ENCODE measurements at regions not wholly inside any gene's neighbourhood (a gene's known extent, or its start where the extent isn't known, plus 50 kb on each side); places are given as distances from the start of the nearest gene placed in this dataset.
A peak's percentile ranks its signal among the peaks of the same experiment; 100 is the strongest.
"Not testable (repeated sequence)": the region's sequence is repeated elsewhere in the genome, so short reads cannot be mapped to it uniquely, and the experiment has no call there.

DNA sequence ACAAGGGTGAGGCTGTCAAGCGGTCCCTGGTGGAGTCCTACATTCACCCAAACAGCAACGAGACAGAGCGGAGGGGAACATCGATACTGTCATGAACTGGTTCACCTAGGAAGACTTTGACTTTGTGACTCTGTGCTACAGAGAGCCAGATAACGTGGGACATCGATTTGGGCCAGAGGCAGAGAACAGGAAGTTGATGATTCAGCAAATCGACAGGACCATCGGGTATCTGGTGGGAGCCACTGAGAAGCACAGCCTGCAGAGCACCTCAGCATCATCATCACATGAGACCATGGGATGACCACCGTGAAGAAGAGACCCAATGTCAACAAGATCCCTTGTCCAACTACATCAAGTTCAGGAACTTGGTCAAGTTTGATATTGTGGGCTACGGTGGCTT, 104.1 kb upstream of the DRD5 start:
- ATAC-seq (replicated peaks); H3K27ac Mint-ChIP-seq; H3K27me3 Mint-ChIP-seq; H3K4me3 Mint-ChIP-seq; H3K4me1 Mint-ChIP-seq; H3K9me3 Mint-ChIP-seq; H3K36me3 Mint-ChIP-seq (ENCODE audit: low read depth): not testable (repeated sequence)

- no peak overlapping the region for H3K4me3 Mint-ChIP-seq
- ATAC-seq (replicated peaks): no peak
Measured at GRCh38 chr4:9679704-9680478, 101.5 kb upstream of the DRD5 start.

GRCh38 chr4:9683174-9683573, 98.3 kb upstream of the DRD5 start:
- ATAC-seq (replicated peaks); H3K27me3 Mint-ChIP-seq; H3K27ac Mint-ChIP-seq; H3K4me1 Mint-ChIP-seq; H3K36me3 Mint-ChIP-seq (ENCODE audit: low read depth); H3K4me3 Mint-ChIP-seq; H3K9me3 Mint-ChIP-seq: not testable (repeated sequence)

More at GRCh38 chr4:9679704-9680478, 101.5 kb upstream of the DRD5 start:
- no peaks in the 10 kb centered on the region for H3K9me3 Mint-ChIP-seq
- no peaks in the 10 kb centered on the region for H3K4me1 Mint-ChIP-seq
- no peak overlapping the region for H3K27ac Mint-ChIP-seq
- peaks cover 6% of the 10 kb centered on the region for H3K27me3 Mint-ChIP-seq
- no peaks in the 10 kb centered on the region for H3K36me3 Mint-ChIP-seq (ENCODE audit: low read depth)

DNA sequence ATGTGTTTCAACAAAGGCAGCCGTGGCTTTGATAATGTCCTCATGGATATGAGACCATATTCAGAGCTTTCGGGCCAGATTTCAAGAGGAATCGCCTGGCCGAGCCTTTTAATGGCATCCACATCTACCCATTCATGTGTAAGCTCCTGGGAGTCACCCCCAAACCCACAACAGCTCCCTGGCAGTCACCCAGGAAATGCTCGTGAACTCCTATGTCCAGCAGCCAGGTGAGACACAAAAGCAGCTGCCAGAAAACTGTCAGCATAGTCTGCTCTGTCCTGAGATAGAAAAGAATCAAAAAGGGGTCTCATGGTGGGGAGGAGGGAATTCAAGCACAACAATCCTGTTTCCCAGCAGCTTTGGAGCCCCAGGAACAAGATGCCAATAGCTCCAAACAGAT, 96.4 kb upstream of the DRD5 start:
- not testable (repeated sequence) for H3K9me3 Mint-ChIP-seq; H3K4me3 Mint-ChIP-seq; H3K27me3 Mint-ChIP-seq; H3K4me1 Mint-ChIP-seq; H3K36me3 Mint-ChIP-seq (ENCODE audit: low read depth); ATAC-seq (replicated peaks); H3K27ac Mint-ChIP-seq

DNA sequence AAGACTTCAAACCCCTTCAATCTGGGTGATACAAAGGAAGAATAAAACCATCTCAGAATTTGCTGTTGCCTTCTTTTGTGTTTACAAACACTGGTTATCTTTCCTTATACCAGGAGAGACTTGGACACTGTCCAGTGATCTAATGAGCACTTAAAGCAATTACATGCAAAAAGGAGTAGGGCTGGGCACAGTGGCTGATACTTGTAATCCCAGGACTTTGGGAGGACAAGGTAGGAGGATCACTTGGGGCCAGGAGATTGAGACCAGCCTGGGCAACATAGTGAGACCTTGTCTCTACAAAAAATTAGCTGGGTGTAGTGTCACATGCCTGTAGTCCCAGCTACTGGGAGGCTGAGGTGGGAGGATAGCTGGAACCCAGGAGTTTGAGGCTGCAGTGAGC, 95.7 kb upstream of the DRD5 start:
- Mint-ChIP-seq H3K27ac (no peak overlapping the region), H3K27me3 (no peaks in the 10 kb centered on the region), H3K36me3 (ENCODE audit: low read depth) (no peaks in the 10 kb centered on the region), H3K4me1 (peaks cover 1% of the 10 kb centered on the region), H3K4me3 (no peak overlapping the region), H3K9me3 (no peaks in the 10 kb centered on the region)
- ATAC-seq (replicated peaks): no peak

- not testable (repeated sequence) for H3K27me3 Mint-ChIP-seq; H3K36me3 Mint-ChIP-seq (ENCODE audit: low read depth); ATAC-seq (replicated peaks); H3K9me3 Mint-ChIP-seq
- Mint-ChIP-seq H3K4me1 (peaks cover 17% of the 10 kb centered on the region), H3K27ac (peak overlapping the region; percentile 88), H3K4me3 (peak overlapping the region; percentile 83)
Measured at GRCh38 chr4:9690636-9691237, 90.7 kb upstream of the DRD5 start.

- peak overlapping the region; percentile 83 for H3K4me3 Mint-ChIP-seq
- H3K27ac Mint-ChIP-seq: peak overlapping the region; percentile 88
- H3K9me3 Mint-ChIP-seq: no peaks in the 10 kb centered on the region
- H3K4me1 Mint-ChIP-seq: peaks cover 21% of the 10 kb centered on the region
- no peaks in the 10 kb centered on the region for H3K27me3 Mint-ChIP-seq
- ATAC-seq (replicated peaks): peak; percentile 100
- H3K36me3 Mint-ChIP-seq (ENCODE audit: low read depth): no peaks in the 10 kb centered on the region
Measured at GRCh38 chr4:9691238-9692065, 90.0 kb upstream of the DRD5 start.

GRCh38 chr4:9692791-9693491, 88.5 kb upstream of the DRD5 start:
- H3K36me3 Mint-ChIP-seq (ENCODE audit: low read depth); H3K27me3 Mint-ChIP-seq; H3K9me3 Mint-ChIP-seq; ATAC-seq (replicated peaks): not testable (repeated sequence)
- Mint-ChIP-seq H3K4me1 (peaks cover 21% of the 10 kb centered on the region), H3K27ac (peak overlapping the region; percentile 11), H3K4me3 (peak overlapping the region; percentile 83)

DNA sequence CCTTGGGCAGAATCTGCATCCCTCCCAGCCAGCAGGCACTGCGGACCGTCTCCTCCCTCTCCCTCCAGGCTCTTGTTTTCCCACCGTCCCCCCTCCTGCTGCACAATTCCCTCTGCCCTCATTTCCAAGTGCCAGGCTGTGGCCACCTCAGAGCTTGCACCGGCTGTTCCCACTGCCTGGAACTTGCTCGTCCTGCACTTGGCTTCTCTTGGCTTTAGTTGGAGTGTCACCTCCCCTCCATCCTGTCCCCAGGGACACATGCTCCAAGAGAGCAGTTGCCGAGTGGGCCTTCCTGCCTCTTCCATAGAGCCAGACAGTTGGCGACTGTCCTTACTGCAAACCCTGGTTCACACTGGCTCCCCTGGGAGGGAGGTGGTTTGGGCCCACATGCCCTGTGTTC, 87.0 kb upstream of the DRD5 start:
- not testable (repeated sequence) for H3K9me3 Mint-ChIP-seq; ATAC-seq (replicated peaks); H3K4me3 Mint-ChIP-seq; H3K27ac Mint-ChIP-seq; H3K27me3 Mint-ChIP-seq; H3K36me3 Mint-ChIP-seq (ENCODE audit: low read depth)
- peaks cover 21% of the 10 kb centered on the region for H3K4me1 Mint-ChIP-seq

DNA sequence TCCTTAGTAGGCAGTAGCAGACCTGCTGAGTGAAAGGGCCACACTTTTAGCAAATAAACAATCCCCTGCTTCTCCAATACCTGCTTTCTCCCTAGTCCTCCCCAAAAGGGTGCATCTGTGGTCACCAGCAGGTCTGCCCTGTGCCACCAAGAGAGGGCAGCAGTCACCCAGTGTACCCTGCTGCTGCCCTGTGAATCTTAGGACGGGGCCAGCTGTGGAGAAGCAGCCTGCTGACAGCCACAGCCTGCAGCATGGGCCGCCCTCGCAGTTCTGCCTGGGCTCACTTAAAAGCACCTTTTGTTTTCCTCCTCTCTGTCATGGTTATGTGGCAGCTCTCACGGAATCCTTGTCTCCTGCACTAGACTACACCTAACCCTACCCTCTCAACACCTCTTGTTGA, 85.4 kb upstream of the DRD5 start:
- not testable (repeated sequence) for H3K27me3 Mint-ChIP-seq; H3K36me3 Mint-ChIP-seq (ENCODE audit: low read depth); ATAC-seq (replicated peaks); H3K9me3 Mint-ChIP-seq; H3K4me3 Mint-ChIP-seq; H3K27ac Mint-ChIP-seq
- peaks cover 17% of the 10 kb centered on the region for H3K4me1 Mint-ChIP-seq

DNA sequence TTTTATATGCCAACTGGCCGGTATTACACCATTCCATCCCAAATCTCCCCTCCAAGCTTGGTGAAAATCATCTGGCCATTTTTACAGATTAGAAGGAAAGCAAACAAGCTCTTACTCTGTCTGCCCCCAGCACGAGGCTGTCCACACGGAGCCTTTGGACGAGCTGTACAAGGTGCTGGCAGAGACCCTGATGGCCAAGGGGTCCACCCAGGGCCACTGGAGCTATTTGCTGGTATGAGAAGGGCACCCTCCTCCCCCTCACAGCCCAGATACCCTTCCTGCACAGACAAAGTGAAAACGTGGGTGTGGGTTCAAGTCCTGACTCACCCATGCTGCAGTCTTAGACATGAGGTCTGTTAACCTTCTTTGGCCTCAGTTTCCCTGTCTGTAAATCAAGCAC, 84.9 kb upstream of the DRD5 start:
- H3K36me3 Mint-ChIP-seq (ENCODE audit: low read depth); ATAC-seq (replicated peaks); H3K27me3 Mint-ChIP-seq; H3K4me3 Mint-ChIP-seq; H3K27ac Mint-ChIP-seq; H3K9me3 Mint-ChIP-seq: not testable (repeated sequence)
- H3K4me1 Mint-ChIP-seq: peaks cover 16% of the 10 kb centered on the region

DNA sequence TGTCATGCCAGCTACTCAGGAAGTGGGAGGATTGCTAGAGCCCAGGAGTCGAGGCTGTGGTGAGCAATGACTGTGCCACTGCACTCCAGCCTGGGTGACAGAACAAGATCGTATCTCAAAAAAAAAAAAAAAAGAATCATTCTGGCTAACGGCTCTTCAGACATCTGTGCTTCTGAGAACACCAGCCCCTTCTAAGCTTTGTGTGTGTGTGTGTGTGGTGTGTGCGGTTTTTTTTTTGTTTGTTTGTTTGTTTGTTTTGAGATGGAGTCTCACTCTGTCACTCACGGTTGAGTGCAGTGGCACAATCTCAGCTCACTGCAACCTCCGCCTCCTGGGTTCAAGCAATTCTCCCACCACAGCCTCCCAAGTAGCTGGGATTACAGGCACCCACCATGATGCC, 79.4 kb upstream of the DRD5 start:
- not testable (repeated sequence) for H3K9me3 Mint-ChIP-seq; H3K36me3 Mint-ChIP-seq (ENCODE audit: low read depth); ATAC-seq (replicated peaks); H3K27ac Mint-ChIP-seq; H3K4me1 Mint-ChIP-seq; H3K4me3 Mint-ChIP-seq; H3K27me3 Mint-ChIP-seq

DNA sequence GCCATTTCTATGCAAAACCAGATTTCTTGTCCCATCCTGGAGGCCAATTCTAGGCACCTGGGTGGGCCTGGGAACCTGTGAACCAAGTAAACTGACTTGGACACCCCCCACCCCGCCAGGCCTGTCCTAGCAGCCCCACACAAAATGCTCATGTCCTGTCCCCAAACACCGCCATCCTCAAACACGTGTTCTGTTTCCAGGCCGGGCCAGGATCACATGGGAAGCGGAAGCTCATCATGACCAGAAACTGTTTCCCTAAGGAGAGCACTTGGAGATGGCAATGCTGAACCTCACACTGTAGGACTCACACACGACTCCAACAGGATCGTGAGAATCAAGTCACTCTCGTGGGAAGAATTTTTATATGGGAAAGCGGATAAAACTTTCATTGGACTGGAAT, 78.7 kb upstream of the DRD5 start:
- H3K27me3 Mint-ChIP-seq; H3K9me3 Mint-ChIP-seq; H3K4me1 Mint-ChIP-seq; H3K36me3 Mint-ChIP-seq (ENCODE audit: low read depth); H3K4me3 Mint-ChIP-seq; ATAC-seq (replicated peaks); H3K27ac Mint-ChIP-seq: not testable (repeated sequence)

DNA sequence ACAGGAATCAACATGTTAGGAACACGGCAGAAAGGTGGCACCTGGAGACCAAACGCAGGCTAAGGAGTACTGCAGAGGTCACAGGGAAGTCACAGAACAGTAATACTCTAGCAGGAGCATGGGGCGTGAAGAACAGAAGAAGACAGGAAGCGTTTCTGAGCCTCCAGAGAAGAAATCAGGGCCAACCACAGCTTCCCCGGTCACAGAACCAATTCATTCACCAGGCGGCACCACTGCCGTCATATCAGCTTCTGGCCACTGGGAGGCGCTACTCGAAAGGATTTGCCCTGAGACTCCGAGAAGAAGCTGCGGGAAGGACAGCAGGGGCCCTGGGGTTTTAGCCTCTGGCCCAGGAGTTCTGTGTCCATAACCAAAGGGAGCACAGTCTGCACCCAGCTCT, 78.0 kb upstream of the DRD5 start:
- H3K4me3 Mint-ChIP-seq: no peak overlapping the region
- H3K36me3 Mint-ChIP-seq (ENCODE audit: low read depth): no peaks in the 10 kb centered on the region
- no peak overlapping the region for H3K27ac Mint-ChIP-seq
- H3K27me3 Mint-ChIP-seq: no peaks in the 10 kb centered on the region
- H3K9me3 Mint-ChIP-seq: no peaks in the 10 kb centered on the region
- ATAC-seq (replicated peaks): no peak
- H3K4me1 Mint-ChIP-seq: peaks cover 10% of the 10 kb centered on the region

Data from activated T-helper 17 cell treated with anti-CD3 and anti-CD28 coated beads, Interleukin-2, amount 50 U/mL, for 72 hours (primary cell).